Activated T-cell treated with anti-CD3 and anti-CD28 coated beads, Interleukin-2, amount 50 U/mL, for 24 hours (primary cell): ENCODE measurements at regions not wholly inside any gene's neighbourhood (a gene's known extent, or its start where the extent isn't known, plus 50 kb on each side); places are given as distances from the start of the nearest gene placed in this dataset.

Experiments
- DNase-seq: peaks from one replicate; pipeline ENCODE4 v3.0.0-alpha.2; 2020
- H3K27ac Mint-ChIP-seq: 2 replicates; pipeline ENCODE4 v1.8.0; 2020; ENCODE audit warnings: mild to moderate bottlenecking, mixed read lengths
- H3K27me3 Mint-ChIP-seq: 2 replicates; pipeline ENCODE4 v1.8.0; 2020; ENCODE audit warnings: mixed read lengths
- H3K36me3 Mint-ChIP-seq: 2 replicates; pipeline ENCODE4 v1.8.0; 2020; ENCODE audit warnings: low read depth, mixed read lengths
- H3K4me1 Mint-ChIP-seq: 2 replicates; pipeline ENCODE4 v1.8.0; 2020; ENCODE audit warnings: low read depth, mixed read lengths
- H3K4me3 Mint-ChIP-seq: 2 replicates; pipeline ENCODE4 v1.8.0; 2020; ENCODE audit warnings: mild to moderate bottlenecking, moderate library complexity, mixed read lengths
- H3K9me3 Mint-ChIP-seq: 2 replicates; pipeline ENCODE4 v1.8.0; 2020; ENCODE audit warnings: mixed read lengths

DNA sequence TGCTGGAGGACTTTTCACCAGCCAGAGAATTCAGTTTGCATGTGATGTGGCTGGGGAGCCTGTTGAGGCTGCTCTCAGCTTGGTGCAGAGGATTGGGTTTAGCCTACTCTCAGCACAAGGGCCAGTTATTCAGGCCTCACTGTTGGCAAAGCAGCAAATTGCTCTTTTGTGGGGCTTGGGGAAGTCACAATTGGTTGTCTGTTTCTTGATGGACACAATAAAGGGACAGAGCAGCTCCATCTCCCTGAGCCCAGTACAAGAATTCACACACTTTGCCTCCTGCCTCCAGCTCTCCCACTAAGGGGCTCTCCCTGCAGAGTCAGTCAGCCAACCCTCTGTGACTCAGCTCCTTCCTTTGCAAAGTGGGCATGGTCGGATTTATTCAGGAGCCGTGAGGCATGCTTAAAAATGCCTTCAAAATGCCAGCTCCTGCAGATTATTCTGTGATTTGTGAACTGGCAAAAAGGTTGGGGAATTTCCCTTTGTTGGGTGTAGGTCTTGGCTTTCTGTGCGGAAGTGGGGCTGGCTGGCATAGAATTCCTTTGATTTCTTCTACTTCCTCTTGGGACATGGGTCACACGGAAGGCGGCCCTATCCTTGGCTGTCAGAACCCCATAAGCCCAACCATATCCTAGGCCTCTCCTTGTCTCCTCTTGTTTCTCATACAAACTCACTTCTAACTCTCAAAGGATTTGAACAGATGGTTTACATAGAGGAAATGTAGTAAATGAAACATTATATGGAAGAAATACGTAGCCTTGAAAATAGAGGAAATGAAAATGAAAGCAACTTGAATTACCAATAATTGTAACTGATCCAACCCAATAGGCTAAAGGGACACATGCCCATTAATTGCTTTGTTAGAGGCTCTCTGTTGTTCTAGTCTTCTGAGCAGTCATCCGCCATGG lies 118.7 kb upstream of the CD180 start:
- H3K9me3 Mint-ChIP-seq: peaks cover 3% of the 10 kb centered on the region
- no peaks in the 10 kb centered on the region for H3K4me1 Mint-ChIP-seq
- no peaks in the 10 kb centered on the region for H3K36me3 Mint-ChIP-seq
- no peak overlapping the region for H3K4me3 Mint-ChIP-seq
- H3K27me3 Mint-ChIP-seq: no peaks in the 10 kb centered on the region
- no peak overlapping the region for H3K27ac Mint-ChIP-seq
- DNase-seq: no peak

DNA sequence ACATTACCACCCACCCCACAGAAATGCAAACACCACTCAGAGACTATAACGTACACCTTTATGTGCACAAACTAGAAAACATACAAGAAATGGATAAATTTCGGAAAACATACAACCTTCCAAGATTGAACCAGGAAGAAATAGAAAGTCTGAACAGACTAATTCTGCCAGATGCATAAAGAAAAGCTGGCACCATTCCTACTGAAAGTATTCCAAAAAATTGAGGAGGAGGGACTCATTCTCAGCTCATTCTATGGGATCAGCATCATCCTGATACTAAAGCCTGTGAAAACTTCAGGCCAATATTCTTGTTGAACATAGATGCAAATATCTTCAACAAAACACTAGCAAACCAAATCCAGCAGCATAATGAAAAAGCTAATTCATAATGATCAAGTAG lies 115.1 kb upstream of the CD180 start:
- no peaks in the 10 kb centered on the region for H3K36me3 Mint-ChIP-seq
- H3K4me1 Mint-ChIP-seq: peaks cover 10% of the 10 kb centered on the region
- H3K27me3 Mint-ChIP-seq: no peaks in the 10 kb centered on the region
- H3K9me3 Mint-ChIP-seq: peaks cover 3% of the 10 kb centered on the region
- H3K4me3 Mint-ChIP-seq: no peak overlapping the region
- H3K27ac Mint-ChIP-seq: no peak overlapping the region
- no peak for DNase-seq

DNA sequence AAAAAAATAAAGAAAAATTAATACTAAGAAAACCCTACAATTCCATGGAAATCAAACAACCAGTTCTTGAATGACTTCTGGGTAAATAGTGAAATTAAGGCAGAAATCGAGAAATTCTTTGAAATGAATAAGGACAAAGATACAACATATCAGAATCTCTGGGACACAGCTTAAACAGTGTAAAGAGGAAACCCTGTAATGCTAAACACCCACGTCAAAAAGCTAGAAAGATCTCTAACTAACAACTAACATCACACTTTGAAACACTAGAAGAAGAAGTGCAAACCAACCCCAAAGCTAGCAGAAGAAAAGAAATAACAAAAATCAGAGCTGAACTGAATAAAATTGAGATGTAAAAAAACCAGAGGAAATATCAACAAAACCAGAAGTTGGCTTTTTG lies 114.6 kb upstream of the CD180 start:
- Mint-ChIP-seq H3K4me3 (no peak overlapping the region), H3K27ac (no peak overlapping the region), H3K9me3 (peaks cover 3% of the 10 kb centered on the region), H3K4me1 (peaks cover 15% of the 10 kb centered on the region), H3K36me3 (no peaks in the 10 kb centered on the region), H3K27me3 (no peaks in the 10 kb centered on the region)
- no peak for DNase-seq

DNA sequence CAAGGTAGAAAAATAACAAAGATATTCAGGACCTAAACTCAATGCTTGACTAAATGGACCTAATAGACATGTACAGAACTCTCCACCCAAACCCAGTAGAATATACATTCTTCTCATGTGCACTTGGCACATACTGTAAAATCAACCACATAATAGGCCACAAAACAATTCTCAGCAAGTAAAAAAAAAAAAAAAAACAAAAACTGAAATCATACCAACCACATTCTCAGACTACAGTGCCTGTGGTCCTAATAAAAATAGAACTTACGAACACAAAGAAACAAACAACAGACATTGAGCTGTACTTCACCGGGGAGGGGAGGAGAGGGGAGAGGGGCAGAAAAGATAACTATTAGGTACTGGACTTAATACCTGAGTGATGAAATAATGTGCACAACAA lies 114.1 kb upstream of the CD180 start:
- Mint-ChIP-seq H3K36me3 (no peaks in the 10 kb centered on the region), H3K27ac (no peak overlapping the region), H3K9me3 (peaks cover 3% of the 10 kb centered on the region), H3K27me3 (no peaks in the 10 kb centered on the region), H3K4me3 (no peak overlapping the region), H3K4me1 (peaks cover 18% of the 10 kb centered on the region)
- no peak for DNase-seq

DNA sequence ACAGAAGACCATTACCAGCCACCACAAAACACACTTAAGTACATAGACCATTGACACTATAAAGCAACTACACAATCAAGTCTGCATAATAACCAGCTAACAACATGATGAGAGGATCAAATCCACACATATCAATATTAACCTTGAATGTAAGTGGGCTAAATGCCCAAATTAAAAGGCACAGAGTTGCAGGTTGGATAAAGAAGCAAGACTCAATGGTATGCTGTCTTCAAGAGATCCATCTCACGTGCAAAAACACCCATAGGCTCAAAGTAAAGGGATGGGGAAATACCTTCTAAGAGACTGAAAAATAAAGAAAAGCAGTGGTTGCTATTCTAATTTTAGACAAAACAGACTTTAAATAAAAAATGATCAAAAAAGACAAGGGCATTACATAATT lies 113.6 kb upstream of the CD180 start:
- no peak for DNase-seq
- Mint-ChIP-seq H3K36me3 (no peaks in the 10 kb centered on the region), H3K27ac (no peak overlapping the region), H3K4me1 (peaks cover 18% of the 10 kb centered on the region), H3K9me3 (peaks cover 3% of the 10 kb centered on the region), H3K27me3 (no peaks in the 10 kb centered on the region), H3K4me3 (no peak overlapping the region)

DNA sequence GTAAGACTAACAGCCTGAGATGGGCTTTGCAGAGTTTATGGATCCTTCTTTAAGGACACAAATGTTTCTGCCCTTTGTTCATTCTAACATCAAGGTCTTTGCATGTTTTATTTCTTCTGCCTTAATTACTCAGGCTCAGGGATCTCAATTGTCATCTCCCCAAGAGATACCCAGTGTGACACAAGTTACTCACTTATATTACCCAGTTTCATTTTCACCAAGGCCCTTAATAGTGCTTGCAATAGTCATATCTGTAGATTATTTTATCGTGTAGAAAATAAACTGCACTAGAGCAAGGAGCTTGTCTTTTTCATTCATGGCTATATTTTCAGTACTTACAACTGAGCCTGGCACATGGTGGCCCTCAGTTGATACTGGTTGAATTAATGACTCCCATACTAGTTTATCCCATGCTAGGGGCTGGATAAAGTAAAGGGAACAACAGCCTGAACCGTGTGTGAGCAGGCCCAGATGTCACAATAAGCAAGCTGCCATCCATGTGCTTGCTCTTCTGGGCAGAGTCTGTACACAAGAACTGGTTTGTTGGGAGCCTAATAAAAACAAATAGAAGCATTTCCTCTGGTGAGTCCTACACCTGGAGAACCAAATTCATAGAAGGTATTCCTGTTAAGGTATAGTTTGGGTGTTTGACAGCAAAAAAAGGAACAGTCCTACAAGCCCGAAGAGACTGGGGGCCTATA lies 112.5 kb upstream of the CD180 start:
- no peak overlapping the region for H3K4me3 Mint-ChIP-seq
- no peak overlapping the region for H3K27ac Mint-ChIP-seq
- DNase-seq: no peak
- H3K4me1 Mint-ChIP-seq: peaks cover 18% of the 10 kb centered on the region
- peaks cover 3% of the 10 kb centered on the region for H3K9me3 Mint-ChIP-seq
- no peaks in the 10 kb centered on the region for H3K27me3 Mint-ChIP-seq
- H3K36me3 Mint-ChIP-seq: no peaks in the 10 kb centered on the region

DNA sequence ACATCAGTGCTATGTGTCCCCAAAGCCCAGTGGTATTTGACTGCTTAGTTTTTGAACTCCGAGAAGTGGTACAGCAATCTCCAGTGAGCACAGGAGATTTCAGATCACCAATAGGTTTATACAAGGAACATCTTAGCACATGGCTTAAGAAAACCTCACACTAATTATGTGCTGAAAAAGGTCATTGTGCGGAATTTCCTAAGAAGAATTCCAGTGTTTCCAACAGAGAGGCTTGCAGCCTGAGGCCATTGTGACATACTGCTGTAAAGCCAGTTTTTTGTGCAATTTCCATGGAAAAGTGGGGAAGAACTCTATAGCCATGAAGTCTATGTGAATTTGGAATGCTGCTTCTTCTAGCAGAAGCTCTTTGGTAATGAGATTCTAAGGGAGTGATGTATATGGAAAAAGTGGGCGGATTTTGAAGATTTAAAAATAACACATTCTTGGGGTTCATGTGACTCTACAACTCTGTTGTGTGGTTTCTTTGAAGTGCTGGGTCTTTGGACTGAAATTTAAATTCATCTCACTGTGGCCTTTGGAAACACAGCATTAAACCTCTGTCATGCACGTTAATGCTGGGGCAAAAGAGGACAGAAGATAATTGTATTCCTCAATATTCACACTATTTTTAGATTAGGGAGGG lies 110.5 kb upstream of the CD180 start:
- Mint-ChIP-seq H3K4me3 (no peak overlapping the region), H3K9me3 (peaks cover 3% of the 10 kb centered on the region), H3K27ac (no peak overlapping the region), H3K4me1 (peaks cover 18% of the 10 kb centered on the region), H3K27me3 (no peaks in the 10 kb centered on the region), H3K36me3 (no peaks in the 10 kb centered on the region)
- DNase-seq: no peak

DNA sequence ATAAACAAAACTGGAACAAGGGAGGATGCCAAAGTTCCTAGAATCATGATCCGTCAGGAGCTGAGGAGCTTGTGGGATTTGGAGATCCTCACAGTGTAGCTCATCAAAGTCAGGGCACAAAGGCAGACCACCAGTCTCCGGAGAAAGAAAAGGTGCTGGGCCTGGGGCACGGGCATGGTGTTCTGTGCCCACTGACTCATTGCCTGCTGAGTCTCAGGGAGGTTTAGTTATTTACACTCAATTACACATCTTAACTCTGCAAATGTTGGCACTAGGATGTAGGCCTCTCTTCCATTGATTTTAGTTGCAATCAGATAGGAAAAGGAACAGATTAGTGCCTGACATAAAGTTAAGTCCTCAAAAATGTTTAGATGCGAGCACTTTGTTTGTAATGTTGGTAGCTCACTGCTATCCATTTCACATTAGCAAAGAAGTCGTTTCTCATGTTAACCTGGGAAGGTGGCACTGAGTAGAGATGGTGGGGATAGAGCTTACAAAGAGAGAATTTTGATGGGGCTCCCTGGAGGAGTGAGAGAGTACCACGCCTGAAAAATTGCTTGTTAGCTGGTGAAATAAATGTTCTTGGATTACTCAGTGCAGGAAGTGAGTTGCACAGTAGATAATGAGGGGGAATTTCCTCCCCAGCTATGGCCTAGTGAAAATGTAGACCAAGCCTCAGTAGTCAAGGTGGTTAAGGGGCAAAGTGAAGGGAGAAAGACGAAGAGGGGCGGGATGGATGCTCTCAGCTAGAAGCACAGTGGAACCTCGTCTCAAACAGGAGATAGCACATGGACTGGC lies 109.5 kb upstream of the CD180 start:
- Mint-ChIP-seq H3K27me3 (no peaks in the 10 kb centered on the region), H3K4me1 (peaks cover 18% of the 10 kb centered on the region), H3K9me3 (peaks cover 3% of the 10 kb centered on the region), H3K27ac (peak overlapping the region; percentile 32), H3K36me3 (no peaks in the 10 kb centered on the region), H3K4me3 (no peak overlapping the region)
- DNase-seq: no peak

DNA sequence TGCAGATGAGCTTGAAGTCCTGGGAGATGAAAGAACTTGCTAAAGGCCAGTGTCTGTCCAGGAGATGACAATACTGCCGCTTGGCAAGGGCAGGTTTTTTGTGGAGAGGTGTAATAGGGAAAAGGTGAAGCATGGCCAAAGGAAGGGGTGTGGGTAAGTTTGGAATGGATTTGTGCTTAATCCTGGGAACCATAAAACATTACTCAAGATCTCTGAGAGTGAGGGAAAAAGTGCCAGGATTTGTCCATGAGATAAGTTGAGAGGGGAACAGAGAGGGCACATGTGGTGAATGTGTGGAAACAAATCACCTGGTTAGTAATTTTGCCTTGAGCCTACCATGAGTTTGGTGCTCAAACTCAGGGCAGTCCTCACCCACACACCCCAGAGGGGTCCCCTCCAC lies 108.8 kb upstream of the CD180 start:
- DNase-seq: no peak
- Mint-ChIP-seq H3K4me1 (peaks cover 18% of the 10 kb centered on the region), H3K27ac (no peak overlapping the region), H3K4me3 (no peak overlapping the region), H3K36me3 (no peaks in the 10 kb centered on the region), H3K9me3 (no peaks in the 10 kb centered on the region), H3K27me3 (no peaks in the 10 kb centered on the region)

DNA sequence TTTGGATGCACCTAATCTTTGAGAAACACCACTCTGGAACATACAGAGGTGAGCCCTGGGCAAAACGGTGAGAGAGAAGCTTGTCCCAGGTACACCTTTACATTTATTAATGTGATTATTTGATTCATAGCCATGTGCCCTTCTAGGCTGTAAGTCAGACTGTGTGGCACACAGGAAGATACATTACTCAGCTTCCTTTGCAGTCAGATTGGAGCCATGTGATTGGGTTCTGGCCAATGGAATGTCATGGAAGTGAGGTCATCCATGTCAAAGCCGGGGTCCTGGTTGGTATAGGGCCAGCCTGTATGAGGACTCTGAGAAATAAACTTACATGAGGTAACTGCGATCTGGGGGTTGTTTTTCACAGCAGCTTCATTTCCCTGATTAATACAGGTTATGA lies 106.8 kb upstream of the CD180 start:
- no peaks in the 10 kb centered on the region for H3K27me3 Mint-ChIP-seq
- H3K9me3 Mint-ChIP-seq: no peaks in the 10 kb centered on the region
- H3K36me3 Mint-ChIP-seq: no peaks in the 10 kb centered on the region
- peaks cover 18% of the 10 kb centered on the region for H3K4me1 Mint-ChIP-seq
- no peak overlapping the region for H3K4me3 Mint-ChIP-seq
- H3K27ac Mint-ChIP-seq: no peak overlapping the region
- no peak for DNase-seq

DNA sequence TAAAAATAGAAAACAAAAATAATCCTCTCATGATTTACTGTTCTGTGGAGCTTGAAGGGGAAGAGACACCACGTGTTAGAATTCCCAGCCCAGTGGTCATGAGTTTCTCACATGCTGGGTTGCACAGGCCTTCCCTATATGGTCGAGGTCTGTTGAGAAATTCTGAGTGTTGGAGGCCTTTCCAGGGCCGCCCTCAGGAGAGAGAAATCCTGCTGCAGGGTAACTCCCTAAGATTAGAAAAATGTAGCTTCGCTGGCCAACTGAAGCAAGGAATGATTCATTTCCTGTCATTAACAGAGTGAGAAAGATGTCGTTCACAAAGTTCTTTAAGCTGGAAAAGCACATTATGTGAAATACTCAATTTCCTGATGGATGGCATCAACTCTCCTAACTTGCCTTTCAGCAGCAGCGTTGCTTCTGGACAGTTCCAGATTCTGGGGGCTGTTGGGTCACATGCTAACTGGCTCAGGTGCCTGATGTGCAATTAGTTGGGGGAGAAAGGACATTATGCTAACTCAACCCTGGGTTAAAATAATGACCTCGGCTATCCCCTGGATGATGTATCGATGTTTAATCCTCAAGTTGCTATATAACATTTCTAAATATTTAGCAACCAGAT lies 104.8 kb upstream of the CD180 start:
- H3K36me3 Mint-ChIP-seq: no peaks in the 10 kb centered on the region
- H3K27me3 Mint-ChIP-seq: no peaks in the 10 kb centered on the region
- H3K4me3 Mint-ChIP-seq: no peak overlapping the region
- DNase-seq: no peak
- H3K9me3 Mint-ChIP-seq: no peaks in the 10 kb centered on the region
- H3K27ac Mint-ChIP-seq: no peak overlapping the region
- H3K4me1 Mint-ChIP-seq: peaks cover 4% of the 10 kb centered on the region

DNA sequence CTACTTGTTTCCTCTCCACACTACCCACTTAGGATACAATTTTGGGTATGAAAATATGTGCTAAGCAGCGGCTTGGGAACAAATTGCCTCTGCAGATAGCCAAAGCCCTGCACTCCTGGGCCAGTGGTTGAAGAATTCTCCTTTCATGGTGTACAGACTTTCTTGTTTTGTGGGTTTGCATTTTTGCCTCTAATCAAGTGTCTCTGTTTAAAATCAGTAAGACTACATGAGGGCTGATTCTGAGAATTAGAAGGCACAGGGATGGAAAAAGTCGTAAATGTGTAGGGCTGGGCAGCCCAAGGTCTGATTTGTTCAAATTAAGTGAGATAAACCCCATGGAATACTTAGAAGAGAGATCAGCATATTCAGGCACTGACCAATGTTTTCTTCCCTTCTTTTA lies 103.7 kb upstream of the CD180 start:
- DNase-seq: no peak
- H3K4me1 Mint-ChIP-seq: no peaks in the 10 kb centered on the region
- H3K27ac Mint-ChIP-seq: no peak overlapping the region
- H3K36me3 Mint-ChIP-seq: no peaks in the 10 kb centered on the region
- no peaks in the 10 kb centered on the region for H3K9me3 Mint-ChIP-seq
- peaks cover under 1% of the 10 kb centered on the region for H3K27me3 Mint-ChIP-seq
- H3K4me3 Mint-ChIP-seq: no peak overlapping the region

DNA sequence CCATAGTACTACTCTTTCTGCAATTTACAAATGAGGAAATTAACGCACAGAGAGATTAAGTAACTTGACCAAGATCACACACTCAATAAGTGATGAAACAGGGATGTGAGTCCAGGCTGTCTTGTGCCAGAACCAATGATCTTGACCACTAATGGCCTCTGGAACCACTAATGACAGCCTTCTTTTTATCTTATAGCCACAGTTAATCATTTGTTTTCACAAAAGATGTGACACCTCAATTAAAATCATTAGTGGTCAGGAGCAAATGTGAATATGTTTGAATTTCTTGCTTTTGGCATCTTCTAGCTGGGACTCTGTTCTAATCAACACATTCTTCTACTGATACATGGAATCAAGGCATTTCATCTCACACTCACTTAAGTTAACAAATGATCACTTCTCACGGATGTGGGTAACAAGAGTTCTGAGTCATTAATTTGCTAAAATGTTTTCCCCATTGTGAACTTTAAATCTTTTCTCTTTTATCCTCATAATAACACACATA lies 102.7 kb upstream of the CD180 start:
- Mint-ChIP-seq H3K4me3 (no peak overlapping the region), H3K4me1 (no peaks in the 10 kb centered on the region), H3K36me3 (no peaks in the 10 kb centered on the region), H3K27ac (no peak overlapping the region), H3K27me3 (peaks cover 4% of the 10 kb centered on the region), H3K9me3 (no peaks in the 10 kb centered on the region)
- no peak for DNase-seq
